Endothelial cell of umbilical vein (primary cell): ENCODE measurements at regions not wholly inside any gene's neighbourhood (a gene's known extent, or its start where the extent isn't known, plus 50 kb on each side); places are given as distances from the start of the nearest gene placed in this dataset.

Source experiments
- BruUV-seq: library from RNA; stranded (reverse); fragments of 400-500 nt; replicated peaks from 2 replicates; lab custom pipeline; 2021; lab: Mats Ljungman, UMichigan
- CTCF ChIA-PET: fragments of 300-600, 350-600 bp; sonication (Branson Sonifier 250); formaldehyde crosslinking; loops from one replicate; lab custom pipeline; 2021; ENCODE audit warnings: antibody characterized with exemption, inconsistent platforms; lab: Charles Lee
- POLR2A ChIA-PET: fragments of 300-600, 350-600 bp; sonication (Branson Sonifier 250); formaldehyde crosslinking; loops from one replicate; lab custom pipeline; 2021; ENCODE audit warnings: antibody characterized with exemption, inconsistent platforms; lab: Charles Lee
- DNase-seq: peaks from one replicate; pipeline ENCODE4 v3.0.0-alpha.2; 2011; ENCODE audit warnings: low read depth, low spot score
- FAIRE-seq: peaks from 2 replicates; lab custom pipeline; 2011; peaks lifted over from hg19 to GRCh38; lab: Jason Lieb, UNC
- H2AFZ ChIP-seq: 2 replicates; pipeline ENCODE4 v1.6.0; 2012; ENCODE audit warnings: low read depth, low read length, control low read depth, inconsistent platforms
- H3K27ac ChIP-seq: 2 replicates; pipeline ENCODE4 v1.5.1; 2011; ENCODE audit warnings: low read depth, mild to moderate bottlenecking, control low read depth, low read length, moderate library complexity; ENCODE audit not compliant: insufficient read depth
- H3K27me3 ChIP-seq, 2 experiments: 2 replicates each; pipeline versions ENCODE4 v1.6.0 to v1.6.1; 2011; ENCODE audit warnings: low read length in 2 of 2, mixed read lengths in 1 of 2; ENCODE audit not compliant: control insufficient read depth in 2 of 2, insufficient read depth in 2 of 2
- H3K36me3 ChIP-seq, 2 experiments: 2 replicates in 1 of 2; 3 replicates in 1 of 2; pipeline ENCODE4 v1.5.1; 2011; ENCODE audit warnings: low read length in 2 of 2, mild to moderate bottlenecking in 1 of 2, moderate library complexity in 1 of 2; ENCODE audit not compliant: control insufficient read depth in 2 of 2, insufficient read depth in 2 of 2; ENCODE audit errors: extremely low read depth in 1 of 2
- H3K4me1 ChIP-seq: 3 replicates; pipeline ENCODE4 v1.5.1; 2011; ENCODE audit warnings: mild to moderate bottlenecking, low read length; ENCODE audit not compliant: control insufficient read depth, insufficient read depth; ENCODE audit errors: extremely low read depth
- H3K4me2 ChIP-seq: 2 replicates; pipeline ENCODE4 v1.6.1; 2011; ENCODE audit warnings: low read length, control low read depth, mixed read lengths; ENCODE audit not compliant: insufficient read depth
- H3K4me3 ChIP-seq, 3 experiments: fragments of 200-600 bp in 1 of 3; sonication (generic), shearing (Covaris generic) in 1 of 3; replicated peaks in 1 of 3; 2 replicates each; pipeline ENCODE4 v1.5.1; 2011 to 2016; ENCODE audit warnings: control low read depth in 3 of 3, low read length in 3 of 3, mild to moderate bottlenecking in 2 of 3, inconsistent platforms in 1 of 3, low read depth in 1 of 3, moderate library complexity in 1 of 3; ENCODE audit not compliant: insufficient read depth in 1 of 3
- H3K79me2 ChIP-seq: 2 replicates; pipeline ENCODE4 v1.6.0; 2012; ENCODE audit warnings: low read length, inconsistent platforms; ENCODE audit not compliant: control insufficient read depth, insufficient read depth
- H3K9ac ChIP-seq: replicated peaks from 2 replicates; pipeline ENCODE3; 2011; ENCODE audit warnings: low read length, control low read depth; ENCODE audit not compliant: insufficient read depth; ENCODE audit errors: extremely low read depth
- H3K9me1 ChIP-seq: replicated peaks from 3 replicates; pipeline ENCODE4 v1.6.0; 2011; ENCODE audit warnings: mild to moderate bottlenecking, low read length; ENCODE audit not compliant: control insufficient read depth, insufficient read depth; ENCODE audit errors: extremely low read depth
- H3K9me3 ChIP-seq: replicated peaks from 2 replicates; pipeline ENCODE4 v1.5.1; 2012; ENCODE audit warnings: low read length, inconsistent platforms; ENCODE audit not compliant: control insufficient read depth, insufficient read depth
- H4K20me1 ChIP-seq: replicated peaks from 2 replicates; pipeline ENCODE3; 2011; ENCODE audit warnings: mild to moderate bottlenecking, low read length; ENCODE audit not compliant: control insufficient read depth, insufficient read depth; ENCODE audit errors: extremely low read depth
- EZH2 ChIP-seq: IDR thresholded peaks from 2 replicates; pipeline ENCODE4 v1.6.1; 2012; ENCODE audit warnings: borderline replicate concordance, low read depth, mild to moderate bottlenecking, moderate library complexity, low read length, inconsistent platforms; ENCODE audit not compliant: severe bottlenecking
- FOS ChIP-seq: IDR thresholded peaks from 2 replicates; pipeline ENCODE4 v1.6.1; 2011; ENCODE audit warnings: mild to moderate bottlenecking, low read length, moderate library complexity, borderline replicate concordance; ENCODE audit not compliant: insufficient read depth
- JUN ChIP-seq: IDR thresholded peaks from 2 replicates; pipeline ENCODE4 v1.6.1; 2011; ENCODE audit warnings: borderline replicate concordance, low read depth; ENCODE audit not compliant: insufficient read length, insufficient read depth
- dilution Hi-C: fragments of 300-500 bp; cut with MboI; formaldehyde crosslinking; loops from one replicate; pipeline ENCODE4 v1.15.0; 2019; ENCODE audit warnings: low sequenced_read_pairs; ENCODE audit not compliant: extremely low pct_ligation_motif_present
- intact Hi-C: fragments of 100-400 bp; cut with micrococcal nuclease; formaldehyde crosslinking; loops from one replicate; pipeline ENCODE4 v1.10.0; 2022
- TF ChIP-seq, protein P1 (sequence below), 2 donors: IDR thresholded peaks; 1 replicate in 1 of 2; 2 replicates in 1 of 2; pipeline ENCODE4 v1.5.1; 2011; ENCODE audit warnings: low read length in 2 of 2, mild to moderate bottlenecking in 2 of 2, moderate library complexity in 2 of 2, control low read depth in 1 of 2, inconsistent platforms in 1 of 2, low read depth in 1 of 2; ENCODE audit not compliant: insufficient read depth in 1 of 2; ENCODE audit errors: extremely low read depth in 1 of 2
- TF ChIP-seq, protein P2 (sequence below): IDR thresholded peaks from 2 replicates; pipeline ENCODE4 v1.6.1; 2011; ENCODE audit not compliant: insufficient read depth, insufficient read length

DNA sequence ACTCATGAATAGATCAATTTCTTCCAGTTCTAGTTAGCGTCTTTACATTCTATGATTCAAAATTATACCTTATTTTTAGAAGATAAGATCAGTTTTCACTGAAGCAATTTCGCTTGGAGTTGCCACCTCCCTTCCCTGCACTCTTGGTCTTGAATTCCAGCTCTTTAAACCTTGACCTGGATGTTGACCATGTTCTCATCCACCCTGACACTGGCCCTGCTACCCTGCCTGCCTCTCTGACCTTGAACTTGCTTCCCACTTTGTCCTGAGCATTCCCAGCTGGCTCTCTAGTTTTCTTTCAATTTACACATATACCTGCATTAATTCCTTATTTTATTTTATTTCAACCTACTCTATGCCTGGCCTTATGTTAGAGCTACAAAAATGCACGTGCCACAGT is 274.9 kb upstream of the IGFBP3 start:
- intact Hi-C loops, result no loop called here
- Histone ChIP-seq H3K4me3 (no peak overlapping the region), H3K9ac (no peak overlapping the region), H2AFZ (no peak overlapping the region), H3K27me3 (no peaks in the 10 kb centered on the region), H3K79me2 (no peaks in the 10 kb centered on the region), H3K9me1 (no peaks in the 10 kb centered on the region), H3K36me3 (no peaks in the 10 kb centered on the region), H3K27ac (no peak overlapping the region), H4K20me1 (no peaks in the 10 kb centered on the region), H3K9me3 (no peaks in the 10 kb centered on the region), H3K4me2 (no peak overlapping the region), H3K4me1 (no peaks in the 10 kb centered on the region)
- DNase-seq (no peak), FAIRE-seq (no peak)
- ChIA-PET POLR2A (no interaction called here), CTCF (no interaction called here)
- dilution Hi-C loops, result no loop called here
- no TSS peak for BruUV-seq
- TF ChIP-seq, protein P1, sequence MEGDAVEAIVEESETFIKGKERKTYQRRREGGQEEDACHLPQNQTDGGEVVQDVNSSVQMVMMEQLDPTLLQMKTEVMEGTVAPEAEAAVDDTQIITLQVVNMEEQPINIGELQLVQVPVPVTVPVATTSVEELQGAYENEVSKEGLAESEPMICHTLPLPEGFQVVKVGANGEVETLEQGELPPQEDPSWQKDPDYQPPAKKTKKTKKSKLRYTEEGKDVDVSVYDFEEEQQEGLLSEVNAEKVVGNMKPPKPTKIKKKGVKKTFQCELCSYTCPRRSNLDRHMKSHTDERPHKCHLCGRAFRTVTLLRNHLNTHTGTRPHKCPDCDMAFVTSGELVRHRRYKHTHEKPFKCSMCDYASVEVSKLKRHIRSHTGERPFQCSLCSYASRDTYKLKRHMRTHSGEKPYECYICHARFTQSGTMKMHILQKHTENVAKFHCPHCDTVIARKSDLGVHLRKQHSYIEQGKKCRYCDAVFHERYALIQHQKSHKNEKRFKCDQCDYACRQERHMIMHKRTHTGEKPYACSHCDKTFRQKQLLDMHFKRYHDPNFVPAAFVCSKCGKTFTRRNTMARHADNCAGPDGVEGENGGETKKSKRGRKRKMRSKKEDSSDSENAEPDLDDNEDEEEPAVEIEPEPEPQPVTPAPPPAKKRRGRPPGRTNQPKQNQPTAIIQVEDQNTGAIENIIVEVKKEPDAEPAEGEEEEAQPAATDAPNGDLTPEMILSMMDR (IDR thresholded peaks at IDR 0.05; ENCODE audit: extremely low read depth in 1 of 2, insufficient read depth in 1 of 2, low read depth in 1 of 2, low read length in 2 of 2), result no peak
- TF ChIP-seq, protein P2, sequence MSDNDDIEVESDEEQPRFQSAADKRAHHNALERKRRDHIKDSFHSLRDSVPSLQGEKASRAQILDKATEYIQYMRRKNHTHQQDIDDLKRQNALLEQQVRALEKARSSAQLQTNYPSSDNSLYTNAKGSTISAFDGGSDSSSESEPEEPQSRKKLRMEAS, result no peak
- no peak for TF ChIP-seq FOS
- no peak for TF ChIP-seq JUN

DNA sequence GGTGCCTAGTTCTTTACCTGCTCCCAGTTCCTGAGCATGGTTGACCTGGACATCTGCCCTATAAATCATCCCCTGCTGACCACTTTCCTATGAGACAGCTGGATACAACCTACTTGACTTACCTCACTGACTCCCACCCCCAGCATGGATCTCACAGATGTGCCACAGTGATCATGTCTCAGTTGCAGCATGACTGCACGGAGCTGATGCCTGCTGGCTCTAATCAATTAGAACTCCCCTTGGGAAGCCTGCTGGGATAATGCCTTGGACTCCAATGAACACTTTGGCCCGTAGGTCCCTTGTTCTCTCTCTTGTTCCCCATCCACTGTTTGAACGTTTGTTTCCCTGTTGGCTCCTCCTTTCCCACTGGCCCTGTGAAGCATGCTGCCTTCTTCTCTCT is 271.2 kb upstream of the IGFBP3 start:
- H3K79me2 ChIP-seq, result no peaks in the 10 kb centered on the region
- H3K27me3 ChIP-seq, result no peaks in the 10 kb centered on the region
- H4K20me1 ChIP-seq, result no peaks in the 10 kb centered on the region
- H3K27ac ChIP-seq, result no peak overlapping the region
- POLR2A ChIA-PET, result no interaction called here
- H3K4me2 ChIP-seq, result no peak overlapping the region
- no peak for TF ChIP-seq EZH2
- CTCF ChIA-PET, result no interaction called here
- FAIRE-seq, result no peak
- dilution Hi-C loops, result no loop called here
- intact Hi-C loops, result no loop called here
- no peaks in the 10 kb centered on the region for H3K36me3 ChIP-seq
- BruUV-seq, result no TSS peak
- no peaks in the 10 kb centered on the region for H3K4me1 ChIP-seq
- H3K9ac ChIP-seq, result no peak overlapping the region
- DNase-seq, result no peak
- H3K9me1 ChIP-seq, result no peaks in the 10 kb centered on the region
- H3K4me3 ChIP-seq, result no peak overlapping the region
- no peaks in the 10 kb centered on the region for H3K9me3 ChIP-seq
- no peak overlapping the region for H2AFZ ChIP-seq
